H1 (cell line): ENCODE measurements at regions not wholly inside any gene's neighbourhood (a gene's known extent, or its start where the extent isn't known, plus 50 kb on each side); places are given as distances from the start of the nearest gene placed in this dataset.

Experiments used
- CTCF ChIA-PET: fragments of 300-600 bp; sonication (Branson Sonifier 250); formaldehyde crosslinking; loops from one replicate; lab custom pipeline; 2021; ENCODE audit not compliant: partially characterized antibody; lab: Charles Lee
- POLR2A ChIA-PET: fragments of 300-600 bp; sonication (Branson Sonifier 250); formaldehyde crosslinking; loops from one replicate; lab custom pipeline; 2021; ENCODE audit warnings: inconsistent platforms; ENCODE audit not compliant: partially characterized antibody; lab: Charles Lee
- DNase-seq, 2 experiments: peaks; one replicate each; pipeline versions ENCODE4 v3.0.0 to v3.0.0-alpha.2; 2010 to 2022; ENCODE audit warnings: low spot score in 2 of 2, low read depth in 1 of 2, mixed read lengths in 1 of 2
- FAIRE-seq: peaks from 2 replicates; lab custom pipeline; 2011; peaks lifted over from hg19 to GRCh38; lab: Jason Lieb, UNC
- H2AFZ ChIP-seq: 2 replicates; pipeline ENCODE4 v1.8.1; 2012; ENCODE audit warnings: low read length, inconsistent platforms
- H2AK5ac ChIP-seq: 2 replicates; pipeline ENCODE4 v1.6.1; 2013; ENCODE audit warnings: low read depth, low read length
- H2BK120ac ChIP-seq: replicated peaks from 2 replicates; pipeline ENCODE3; 2013; ENCODE audit warnings: low read depth, low read length, inconsistent platforms
- H2BK12ac ChIP-seq: 2 replicates; pipeline ENCODE4 v1.6.1; 2013; ENCODE audit warnings: low read depth, low read length
- H2BK15ac ChIP-seq: 2 replicates; pipeline ENCODE4 v1.6.1; 2013; ENCODE audit warnings: low read length
- H2BK20ac ChIP-seq: 2 replicates; pipeline ENCODE4 v1.6.1; 2013; ENCODE audit warnings: low read length
- H2BK5ac ChIP-seq: 2 replicates; pipeline ENCODE4 v1.6.1; 2013; ENCODE audit warnings: low read depth, low read length
- H3K14ac ChIP-seq: 2 replicates; pipeline ENCODE4 v1.6.1; 2013; ENCODE audit warnings: inconsistent platforms; ENCODE audit not compliant: insufficient read length
- H3K18ac ChIP-seq: 2 replicates; pipeline ENCODE4 v1.6.1; 2013; ENCODE audit warnings: low read length; ENCODE audit errors: extremely low read depth
- H3K23ac ChIP-seq: 2 replicates; pipeline ENCODE4 v1.6.1; 2013; ENCODE audit warnings: inconsistent platforms; ENCODE audit not compliant: insufficient read length
- H3K23me2 ChIP-seq: 2 replicates; pipeline ENCODE4 v1.6.1; 2013; ENCODE audit warnings: low read depth, low read length
- H3K27ac ChIP-seq: 2 replicates; pipeline ENCODE4 v1.6.1; 2011; ENCODE audit warnings: low read depth, low read length, inconsistent platforms
- H3K27me3 ChIP-seq, 4 experiments: replicated peaks in 1 of 4; 1 replicate in 1 of 4; 2 replicates in 3 of 4; pipeline versions ENCODE4 v1.6.1 to v1.8.1; 2011 to 2013; ENCODE audit warnings: low read length in 3 of 4, mild to moderate bottlenecking in 3 of 4, inconsistent platforms in 2 of 4, mixed read lengths in 2 of 4, moderate library complexity in 1 of 4; ENCODE audit not compliant: control insufficient read depth in 3 of 4, insufficient read depth in 3 of 4; ENCODE audit errors: extremely low read depth in 1 of 4
- H3K36me3 ChIP-seq, 4 experiments: 2 replicates each; pipeline versions ENCODE4 v1.6.1 to v1.8.1; 2011 to 2013; ENCODE audit warnings: mild to moderate bottlenecking in 4 of 4, low read length in 3 of 4, moderate library complexity in 2 of 4, control low read depth in 1 of 4, inconsistent platforms in 1 of 4; ENCODE audit not compliant: insufficient read depth in 4 of 4, control insufficient read depth in 2 of 4
- H3K4ac ChIP-seq: replicated peaks from 2 replicates; pipeline ENCODE3; 2013; ENCODE audit warnings: low read length, low read depth, mixed read lengths, inconsistent platforms; ENCODE audit not compliant: insufficient read length
- H3K4me1 ChIP-seq, 4 experiments: replicated peaks in 1 of 4; 1 replicate in 1 of 4; 2 replicates in 3 of 4; pipeline versions ENCODE4 v1.6.1 to v1.8.1; 2011 to 2013; ENCODE audit warnings: low read length in 3 of 4, inconsistent platforms in 2 of 4, mixed read lengths in 1 of 4; ENCODE audit not compliant: insufficient read depth in 4 of 4, control insufficient read depth in 3 of 4
- H3K4me2 ChIP-seq, 2 experiments: 2 replicates each; pipeline versions ENCODE4 v1.6.1 to v1.8.1; 2011 to 2013; ENCODE audit warnings: low read depth in 2 of 2, low read length in 2 of 2, control low read depth in 1 of 2, inconsistent platforms in 1 of 2, mild to moderate bottlenecking in 1 of 2; ENCODE audit not compliant: insufficient read depth in 1 of 2
- H3K4me3 ChIP-seq, 4 experiments: fragments of 200-600, 300-600 bp in 1 of 4; sonication (generic), shearing (Covaris generic), sonication (Bioruptor Twin) in 1 of 4; 2 replicates each; pipeline versions ENCODE4 v1.5.1 to v1.8.1; 2011 to 2016; ENCODE audit warnings: low read length in 4 of 4, low read depth in 3 of 4, control low read depth in 2 of 4, inconsistent platforms in 2 of 4, mild to moderate bottlenecking in 2 of 4, mixed read lengths in 1 of 4, moderate library complexity in 1 of 4; ENCODE audit not compliant: insufficient read depth in 2 of 4; ENCODE audit errors: extremely low read depth in 1 of 4
- H3K56ac ChIP-seq: replicated peaks from 2 replicates; pipeline ENCODE3; 2013; ENCODE audit warnings: low read depth, mild to moderate bottlenecking, mixed read lengths, low read length, inconsistent platforms; ENCODE audit not compliant: insufficient read length
- H3K79me1 ChIP-seq: 2 replicates; pipeline ENCODE4 v1.6.1; 2013; ENCODE audit warnings: low read depth, low read length, control low read depth
- H3K79me2 ChIP-seq, 2 experiments: 2 replicates each; pipeline versions ENCODE4 v1.6.1 to v1.8.1; 2012 to 2013; ENCODE audit warnings: low read length in 2 of 2, mild to moderate bottlenecking in 2 of 2, inconsistent platforms in 1 of 2; ENCODE audit not compliant: insufficient read depth in 2 of 2, control insufficient read depth in 1 of 2
- H3K9ac ChIP-seq, 4 experiments: replicated peaks in 1 of 4; 1 replicate in 1 of 4; 2 replicates in 3 of 4; pipeline versions ENCODE4 v1.6.1 to v1.8.1; 2011 to 2013; ENCODE audit warnings: low read depth in 3 of 4, low read length in 3 of 4, control low read depth in 2 of 4, mild to moderate bottlenecking in 2 of 4, moderate library complexity in 2 of 4, inconsistent platforms in 1 of 4; ENCODE audit errors: extremely low read depth in 1 of 4
- H3K9me3 ChIP-seq, 2 experiments: 2 replicates each; pipeline versions ENCODE4 v1.6.1 to v1.8.1; 2012 to 2013; ENCODE audit warnings: mild to moderate bottlenecking in 2 of 2, moderate library complexity in 2 of 2, control low read depth in 1 of 2, inconsistent platforms in 1 of 2, low read depth in 1 of 2, low read length in 1 of 2, mixed read lengths in 1 of 2; ENCODE audit not compliant: insufficient read depth in 2 of 2
- H4K20me1 ChIP-seq, 2 experiments: replicated peaks in 1 of 2; 2 replicates each; pipeline versions ENCODE3 to v1.8.1; 2011 to 2013; ENCODE audit warnings: inconsistent platforms in 2 of 2, low read length in 2 of 2, mild to moderate bottlenecking in 1 of 2; ENCODE audit not compliant: insufficient read depth in 2 of 2, control insufficient read depth in 1 of 2
- H4K5ac ChIP-seq: 2 replicates; pipeline ENCODE4 v1.6.1; 2013; ENCODE audit warnings: low read length, low read depth, mixed read lengths, inconsistent platforms; ENCODE audit not compliant: insufficient read length
- H4K8ac ChIP-seq: 2 replicates; pipeline ENCODE4 v1.8.0; 2013; ENCODE audit warnings: mild to moderate bottlenecking, moderate library complexity, low read length, inconsistent platforms; ENCODE audit not compliant: insufficient read depth; ENCODE audit errors: extremely low read depth
- H4K91ac ChIP-seq: replicated peaks from 2 replicates; pipeline ENCODE3; 2013; ENCODE audit warnings: low read length, mixed read lengths, inconsistent platforms; ENCODE audit not compliant: insufficient read length
- EGR1 ChIP-seq: IDR thresholded peaks from 2 replicates; pipeline ENCODE4 v1.6.1; 2011; ENCODE audit warnings: low read depth, low read length, borderline replicate concordance
- RXRA ChIP-seq: IDR thresholded peaks from 2 replicates; pipeline ENCODE4 v1.6.1; 2011; ENCODE audit warnings: low read depth, mild to moderate bottlenecking, low read length, moderate library complexity; ENCODE audit not compliant: insufficient read depth
- WGBS, 2 experiments: shearing (Covaris generic) in 1 of 2; methylation state at CpG; one replicate each; pipeline versions ENCODE4 v1.1.6 to v1.1.7; 2013 to 2015; ENCODE audit warnings: low lambda C conversion rate in 2 of 2, mixed read lengths in 2 of 2, inconsistent platforms in 1 of 2, low coverage in 1 of 2, missing lambda C conversion rate in 1 of 2; ENCODE audit not compliant: insufficient replicate concordance in 2 of 2, insufficient coverage in 1 of 2, insufficient read length in 1 of 2; ENCODE audit errors: extremely low coverage in 1 of 2, missing lambda C conversion rate in 1 of 2; 5-methylcytosine and 5-hydroxymethylcytosine counted together
- TF ChIP-seq, protein P1 (sequence below): IDR thresholded peaks from 2 replicates; pipeline ENCODE4 v1.6.1; 2012; ENCODE audit warnings: low read length, inconsistent platforms
- TF ChIP-seq, protein P2 (sequence below): IDR thresholded peaks from 2 replicates; pipeline ENCODE4 v1.6.1; 2012; ENCODE audit warnings: inconsistent platforms

DNA sequence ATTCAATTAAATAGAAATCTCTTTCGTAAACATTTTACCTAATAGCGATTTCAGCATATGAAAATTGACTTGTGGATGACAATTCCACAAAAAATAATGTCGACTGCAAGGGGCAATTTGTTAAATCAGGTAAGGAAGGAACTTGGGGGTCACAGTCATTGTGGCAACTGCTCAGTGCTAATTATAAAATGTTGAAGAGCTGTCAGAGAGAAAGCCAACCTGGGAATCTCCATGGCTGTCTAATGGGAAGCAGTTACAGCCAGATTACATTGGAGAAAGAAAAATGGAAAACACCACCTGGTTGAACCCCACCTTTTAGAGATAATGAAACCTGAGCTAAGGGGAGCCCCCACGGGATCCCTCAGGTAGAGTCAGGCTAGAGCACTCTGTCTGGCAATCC is 373.9 kb downstream of the FOXO1 start:
- no peak overlapping the region for H2BK120ac ChIP-seq
- H3K9me3 ChIP-seq = peaks cover 7 to 12% of the 10 kb centered on the region in 2 experiments; a peak in 3 of 4 replicates
- no peak overlapping the region for H3K4ac ChIP-seq
- H3K9ac ChIP-seq = no peak overlapping the region
- H2BK5ac ChIP-seq = no peak overlapping the region
- CTCF ChIA-PET = interaction anchor here (1.1 to 1.6 kb wide), 2 partner anchors 223 to 350 kb away, joined by 3 to 5 read pairs; no protein-coding TSS in a partner anchor
- H3K36me3 ChIP-seq = no peaks in the 10 kb centered on the region
- WGBS, 2 experiments = 76% methylated on average over 4 of the region's 4 CpGs; no CpG with 5 or more reads in 1 of the 2 experiments
- H2BK20ac ChIP-seq = no peak overlapping the region
- no peak for TF ChIP-seq RXRA
- TF ChIP-seq EGR1 = no peak
- TF ChIP-seq, protein P1, sequence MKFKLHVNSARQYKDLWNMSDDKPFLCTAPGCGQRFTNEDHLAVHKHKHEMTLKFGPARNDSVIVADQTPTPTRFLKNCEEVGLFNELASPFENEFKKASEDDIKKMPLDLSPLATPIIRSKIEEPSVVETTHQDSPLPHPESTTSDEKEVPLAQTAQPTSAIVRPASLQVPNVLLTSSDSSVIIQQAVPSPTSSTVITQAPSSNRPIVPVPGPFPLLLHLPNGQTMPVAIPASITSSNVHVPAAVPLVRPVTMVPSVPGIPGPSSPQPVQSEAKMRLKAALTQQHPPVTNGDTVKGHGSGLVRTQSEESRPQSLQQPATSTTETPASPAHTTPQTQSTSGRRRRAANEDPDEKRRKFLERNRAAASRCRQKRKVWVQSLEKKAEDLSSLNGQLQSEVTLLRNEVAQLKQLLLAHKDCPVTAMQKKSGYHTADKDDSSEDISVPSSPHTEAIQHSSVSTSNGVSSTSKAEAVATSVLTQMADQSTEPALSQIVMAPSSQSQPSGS = no peak
- TF ChIP-seq, protein P2, sequence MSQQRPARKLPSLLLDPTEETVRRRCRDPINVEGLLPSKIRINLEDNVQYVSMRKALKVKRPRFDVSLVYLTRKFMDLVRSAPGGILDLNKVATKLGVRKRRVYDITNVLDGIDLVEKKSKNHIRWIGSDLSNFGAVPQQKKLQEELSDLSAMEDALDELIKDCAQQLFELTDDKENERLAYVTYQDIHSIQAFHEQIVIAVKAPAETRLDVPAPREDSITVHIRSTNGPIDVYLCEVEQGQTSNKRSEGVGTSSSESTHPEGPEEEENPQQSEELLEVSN = no peak
- TF ChIP-seq, all 59 proteins: peak for 0
- no peak overlapping the region for H3K56ac ChIP-seq
- H2BK12ac ChIP-seq = no peak overlapping the region
- POLR2A ChIA-PET = no interaction called here
- H3K23me2 ChIP-seq = no peaks in the 10 kb centered on the region
- H4K8ac ChIP-seq = no peak overlapping the region
- H3K23ac ChIP-seq = no peak overlapping the region
- H3K4me2 ChIP-seq = no peak overlapping the region
- H3K27ac ChIP-seq = no peak overlapping the region
- H3K79me1 ChIP-seq = no peaks in the 10 kb centered on the region
- no peaks in the 10 kb centered on the region for H3K4me1 ChIP-seq
- H3K4me3 ChIP-seq = no peak overlapping the region
- no peaks in the 10 kb centered on the region for H4K20me1 ChIP-seq
- H3K27me3 ChIP-seq = no peaks in the 10 kb centered on the region
- H3K18ac ChIP-seq = no peak overlapping the region
- no peak overlapping the region for H2BK15ac ChIP-seq
- no peak overlapping the region for H2AFZ ChIP-seq
- H2AK5ac ChIP-seq = no peak overlapping the region
- FAIRE-seq (no peak), DNase-seq (no peak)
- no peak overlapping the region for H4K91ac ChIP-seq
- H3K14ac ChIP-seq = no peak overlapping the region
- no peak overlapping the region for H4K5ac ChIP-seq
- no peaks in the 10 kb centered on the region for H3K79me2 ChIP-seq
